Body of pancreas (tissue), 4 donors: ENCODE measurements at regions not wholly inside any gene's neighbourhood (a gene's known extent, or its start where the extent isn't known, plus 50 kb on each side); places are given as distances from the start of the nearest gene placed in this dataset.

Experiments
- CTCF ChIP-seq, 7 experiments: fragments of 450-650 bp in 4 of 7; fragments of 200-600 bp in 3 of 7; sonication (generic) in 3 of 7; IDR thresholded peaks; one replicate each; pipeline ENCODE4 v1.5.1; 2016 to 2019; ENCODE audit warnings: antibody characterized with exemption in 7 of 7
- POLR2A ChIP-seq, 3 donors: fragments of 450-650 bp; IDR thresholded peaks; one replicate each; pipeline ENCODE4 v1.6.1; 2016; ENCODE audit warnings: antibody characterized with exemption in 3 of 3, mild to moderate bottlenecking in 2 of 3

- TF ChIP-seq CTCF (IDR thresholded peaks at IDR 0.05) (no peak), POLR2A (IDR thresholded peaks at IDR 0.05) (no peak)
Measured at GRCh38 chr4:108473163-108473720, 147.1 kb upstream of the RPL34 start.
